GM23338 (cell line): ENCODE measurements at regions not wholly inside any gene's neighbourhood (a gene's known extent, or its start where the extent isn't known, plus 50 kb on each side); places are given as distances from the start of the nearest gene placed in this dataset.

Source experiments
- EZH2phosphoT487 ChIP-seq: fragments of 200-600 bp; sonication (generic); IDR thresholded peaks from one replicate; pipeline ENCODE4 v1.8.1; 2018; ENCODE audit warnings: antibody characterized with exemption; ENCODE audit not compliant: unreplicated experiment
- TF ChIP-seq, protein P1 (sequence below), 2 experiments: fragments of 200-600 bp in 1 of 2; sonication (generic) in 1 of 2; conservative IDR thresholded peaks; 2 replicates each; pipeline versions ENCODE4 v1.5.1 to v1.6.1; 2016 to 2017; ENCODE audit warnings: antibody characterized with exemption in 2 of 2, low read depth in 2 of 2, mild to moderate bottlenecking in 2 of 2, moderate library complexity in 1 of 2

DNA sequence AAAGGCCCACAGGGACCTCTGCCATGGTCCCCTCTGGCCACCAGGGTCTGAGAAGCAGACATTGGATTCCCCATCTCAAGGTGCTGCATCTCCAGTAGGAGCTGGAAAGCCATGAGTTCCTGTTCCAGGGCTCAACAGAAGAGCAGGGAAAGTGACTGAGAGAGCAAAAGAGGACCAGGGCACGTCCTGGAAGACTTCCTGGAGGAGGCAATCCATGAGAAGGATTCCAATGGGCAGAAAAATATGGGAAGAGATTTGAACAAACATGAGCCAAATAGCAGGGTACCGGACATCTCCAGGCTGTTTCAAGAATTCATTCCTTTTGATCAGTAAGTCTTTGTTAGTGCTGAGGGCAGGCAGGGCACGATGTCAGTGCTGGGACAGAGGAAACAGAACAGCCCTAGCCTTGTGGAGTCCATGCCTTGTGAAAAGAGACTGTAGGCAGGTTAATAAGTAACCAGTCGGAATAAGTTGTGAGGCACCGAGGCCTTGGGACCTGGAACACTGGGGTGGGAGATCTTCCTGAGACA, 72.8 kb upstream of the TWIST2 start:
- TF ChIP-seq, protein P1, sequence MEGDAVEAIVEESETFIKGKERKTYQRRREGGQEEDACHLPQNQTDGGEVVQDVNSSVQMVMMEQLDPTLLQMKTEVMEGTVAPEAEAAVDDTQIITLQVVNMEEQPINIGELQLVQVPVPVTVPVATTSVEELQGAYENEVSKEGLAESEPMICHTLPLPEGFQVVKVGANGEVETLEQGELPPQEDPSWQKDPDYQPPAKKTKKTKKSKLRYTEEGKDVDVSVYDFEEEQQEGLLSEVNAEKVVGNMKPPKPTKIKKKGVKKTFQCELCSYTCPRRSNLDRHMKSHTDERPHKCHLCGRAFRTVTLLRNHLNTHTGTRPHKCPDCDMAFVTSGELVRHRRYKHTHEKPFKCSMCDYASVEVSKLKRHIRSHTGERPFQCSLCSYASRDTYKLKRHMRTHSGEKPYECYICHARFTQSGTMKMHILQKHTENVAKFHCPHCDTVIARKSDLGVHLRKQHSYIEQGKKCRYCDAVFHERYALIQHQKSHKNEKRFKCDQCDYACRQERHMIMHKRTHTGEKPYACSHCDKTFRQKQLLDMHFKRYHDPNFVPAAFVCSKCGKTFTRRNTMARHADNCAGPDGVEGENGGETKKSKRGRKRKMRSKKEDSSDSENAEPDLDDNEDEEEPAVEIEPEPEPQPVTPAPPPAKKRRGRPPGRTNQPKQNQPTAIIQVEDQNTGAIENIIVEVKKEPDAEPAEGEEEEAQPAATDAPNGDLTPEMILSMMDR (conservative IDR thresholded peaks at IDR 0.05; ENCODE audit: low read depth in 2 of 2) = no peak
- TF ChIP-seq EZH2phosphoT487 = no peak
